HL-60 (cell line): ENCODE measurements at regions not wholly inside any gene's neighbourhood (a gene's known extent, or its start where the extent isn't known, plus 50 kb on each side); places are given as distances from the start of the nearest gene placed in this dataset.

ENCODE experiments used
- POLR2AphosphoS5 ChIP-seq: IDR thresholded peaks from 2 replicates; pipeline ENCODE4 v1.6.1; 2012; ENCODE audit warnings: low read depth
- TF ChIP-seq, protein P1 (sequence below): IDR thresholded peaks from one replicate; pipeline ENCODE4 v1.5.1; 2011; ENCODE audit warnings: low read length, control low read depth, inconsistent platforms; ENCODE audit not compliant: insufficient read depth
- TF ChIP-seq, protein P2 (sequence below): IDR thresholded peaks from 2 replicates; pipeline ENCODE4 v1.6.1; 2012; ENCODE audit warnings: low read depth; ENCODE audit not compliant: insufficient replicate concordance

DNA sequence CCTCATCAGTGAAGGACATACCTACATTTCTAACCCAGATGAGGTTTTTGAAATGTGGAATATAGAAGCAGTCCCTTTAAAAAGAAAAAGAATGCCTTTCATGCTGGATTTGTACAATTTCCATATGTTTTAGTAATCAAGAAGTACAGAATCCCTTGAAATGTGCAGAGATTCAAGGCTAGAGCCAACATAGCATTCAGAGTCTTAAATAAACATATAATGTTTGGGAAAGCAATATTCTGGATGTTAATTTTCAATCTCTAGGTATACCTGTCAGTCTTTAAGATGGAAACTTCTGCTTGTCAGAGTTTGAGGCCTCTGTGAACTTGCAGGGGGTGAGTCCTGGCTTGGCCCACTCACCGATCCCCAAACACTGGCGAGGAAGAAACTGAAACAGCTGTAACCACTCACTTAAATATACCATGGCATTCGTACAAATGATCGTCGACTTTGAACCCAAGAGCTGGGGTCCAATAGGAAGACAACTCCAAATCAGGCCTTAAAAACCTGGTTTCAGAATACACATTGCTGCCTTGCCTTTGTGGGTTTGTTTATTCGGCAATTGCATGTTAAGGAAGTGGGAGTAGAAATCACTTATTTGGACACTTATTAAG, 132.8 kb upstream of the NCK2 start:
- TF ChIP-seq, protein P1, sequence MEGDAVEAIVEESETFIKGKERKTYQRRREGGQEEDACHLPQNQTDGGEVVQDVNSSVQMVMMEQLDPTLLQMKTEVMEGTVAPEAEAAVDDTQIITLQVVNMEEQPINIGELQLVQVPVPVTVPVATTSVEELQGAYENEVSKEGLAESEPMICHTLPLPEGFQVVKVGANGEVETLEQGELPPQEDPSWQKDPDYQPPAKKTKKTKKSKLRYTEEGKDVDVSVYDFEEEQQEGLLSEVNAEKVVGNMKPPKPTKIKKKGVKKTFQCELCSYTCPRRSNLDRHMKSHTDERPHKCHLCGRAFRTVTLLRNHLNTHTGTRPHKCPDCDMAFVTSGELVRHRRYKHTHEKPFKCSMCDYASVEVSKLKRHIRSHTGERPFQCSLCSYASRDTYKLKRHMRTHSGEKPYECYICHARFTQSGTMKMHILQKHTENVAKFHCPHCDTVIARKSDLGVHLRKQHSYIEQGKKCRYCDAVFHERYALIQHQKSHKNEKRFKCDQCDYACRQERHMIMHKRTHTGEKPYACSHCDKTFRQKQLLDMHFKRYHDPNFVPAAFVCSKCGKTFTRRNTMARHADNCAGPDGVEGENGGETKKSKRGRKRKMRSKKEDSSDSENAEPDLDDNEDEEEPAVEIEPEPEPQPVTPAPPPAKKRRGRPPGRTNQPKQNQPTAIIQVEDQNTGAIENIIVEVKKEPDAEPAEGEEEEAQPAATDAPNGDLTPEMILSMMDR, result no peak
- TF ChIP-seq, protein P2, sequence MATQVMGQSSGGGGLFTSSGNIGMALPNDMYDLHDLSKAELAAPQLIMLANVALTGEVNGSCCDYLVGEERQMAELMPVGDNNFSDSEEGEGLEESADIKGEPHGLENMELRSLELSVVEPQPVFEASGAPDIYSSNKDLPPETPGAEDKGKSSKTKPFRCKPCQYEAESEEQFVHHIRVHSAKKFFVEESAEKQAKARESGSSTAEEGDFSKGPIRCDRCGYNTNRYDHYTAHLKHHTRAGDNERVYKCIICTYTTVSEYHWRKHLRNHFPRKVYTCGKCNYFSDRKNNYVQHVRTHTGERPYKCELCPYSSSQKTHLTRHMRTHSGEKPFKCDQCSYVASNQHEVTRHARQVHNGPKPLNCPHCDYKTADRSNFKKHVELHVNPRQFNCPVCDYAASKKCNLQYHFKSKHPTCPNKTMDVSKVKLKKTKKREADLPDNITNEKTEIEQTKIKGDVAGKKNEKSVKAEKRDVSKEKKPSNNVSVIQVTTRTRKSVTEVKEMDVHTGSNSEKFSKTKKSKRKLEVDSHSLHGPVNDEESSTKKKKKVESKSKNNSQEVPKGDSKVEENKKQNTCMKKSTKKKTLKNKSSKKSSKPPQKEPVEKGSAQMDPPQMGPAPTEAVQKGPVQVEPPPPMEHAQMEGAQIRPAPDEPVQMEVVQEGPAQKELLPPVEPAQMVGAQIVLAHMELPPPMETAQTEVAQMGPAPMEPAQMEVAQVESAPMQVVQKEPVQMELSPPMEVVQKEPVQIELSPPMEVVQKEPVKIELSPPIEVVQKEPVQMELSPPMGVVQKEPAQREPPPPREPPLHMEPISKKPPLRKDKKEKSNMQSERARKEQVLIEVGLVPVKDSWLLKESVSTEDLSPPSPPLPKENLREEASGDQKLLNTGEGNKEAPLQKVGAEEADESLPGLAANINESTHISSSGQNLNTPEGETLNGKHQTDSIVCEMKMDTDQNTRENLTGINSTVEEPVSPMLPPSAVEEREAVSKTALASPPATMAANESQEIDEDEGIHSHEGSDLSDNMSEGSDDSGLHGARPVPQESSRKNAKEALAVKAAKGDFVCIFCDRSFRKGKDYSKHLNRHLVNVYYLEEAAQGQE, result no peak
- TF ChIP-seq POLR2AphosphoS5, result no peak
